ENCODE measurements at regions not wholly inside any gene's neighbourhood (a gene's known extent, or its start where the extent isn't known, plus 50 kb on each side); places are given as distances from the start of the nearest gene placed in this dataset.

GRCh38 chr6:11875325-11876109 is 96.9 kb upstream of the ADTRP start:
- no peak for TF ChIP-seq POLR2A (IDR thresholded peaks at IDR 0.05)
- TF ChIP-seq, protein P1, sequence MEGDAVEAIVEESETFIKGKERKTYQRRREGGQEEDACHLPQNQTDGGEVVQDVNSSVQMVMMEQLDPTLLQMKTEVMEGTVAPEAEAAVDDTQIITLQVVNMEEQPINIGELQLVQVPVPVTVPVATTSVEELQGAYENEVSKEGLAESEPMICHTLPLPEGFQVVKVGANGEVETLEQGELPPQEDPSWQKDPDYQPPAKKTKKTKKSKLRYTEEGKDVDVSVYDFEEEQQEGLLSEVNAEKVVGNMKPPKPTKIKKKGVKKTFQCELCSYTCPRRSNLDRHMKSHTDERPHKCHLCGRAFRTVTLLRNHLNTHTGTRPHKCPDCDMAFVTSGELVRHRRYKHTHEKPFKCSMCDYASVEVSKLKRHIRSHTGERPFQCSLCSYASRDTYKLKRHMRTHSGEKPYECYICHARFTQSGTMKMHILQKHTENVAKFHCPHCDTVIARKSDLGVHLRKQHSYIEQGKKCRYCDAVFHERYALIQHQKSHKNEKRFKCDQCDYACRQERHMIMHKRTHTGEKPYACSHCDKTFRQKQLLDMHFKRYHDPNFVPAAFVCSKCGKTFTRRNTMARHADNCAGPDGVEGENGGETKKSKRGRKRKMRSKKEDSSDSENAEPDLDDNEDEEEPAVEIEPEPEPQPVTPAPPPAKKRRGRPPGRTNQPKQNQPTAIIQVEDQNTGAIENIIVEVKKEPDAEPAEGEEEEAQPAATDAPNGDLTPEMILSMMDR (IDR thresholded peaks at IDR 0.05), result no peak
